HG02798 (cell line): ENCODE measurements at regions not wholly inside any gene's neighbourhood (a gene's known extent, or its start where the extent isn't known, plus 50 kb on each side); places are given as distances from the start of the nearest gene placed in this dataset.

Source experiments
- ATAC-seq: cut with Tn5 transposase; IDR thresholded peaks from one replicate; pipeline ENCODE4 v1.9.1; 2021; ENCODE audit warnings: mild to moderate bottlenecking; ENCODE audit not compliant: unreplicated experiment, poor library complexity

GRCh38 chr2:220949466-220949865 is 622.6 kb downstream of the EPHA4 start:
- no peak for ATAC-seq

- no peak for ATAC-seq
These were observed 616.3 kb downstream of the EPHA4 start for GRCh38 chr2:220955776-220956175.

- ATAC-seq, result no peak
These were observed 615.7 kb downstream of the EPHA4 start for GRCh38 chr2:220956429-220956828.

GRCh38 chr2:220959391-220959802 is 612.7 kb downstream of the EPHA4 start:
- ATAC-seq, result no peak

- ATAC-seq, result no peak
These were observed 610.8 kb downstream of the EPHA4 start for GRCh38 chr2:220961143-220961860.

GRCh38 chr2:220962556-220962955 is 609.5 kb downstream of the EPHA4 start:
- no peak for ATAC-seq

GRCh38 chr2:220963076-220963475 is 609.0 kb downstream of the EPHA4 start:
- no peak for ATAC-seq

- no peak for ATAC-seq
These were observed 608.2 kb downstream of the EPHA4 start for GRCh38 chr2:220963930-220964329.

GRCh38 chr2:220966636-220967035 is 605.5 kb downstream of the EPHA4 start:
- no peak for ATAC-seq

GRCh38 chr2:220969348-220969747 is 602.8 kb downstream of the EPHA4 start:
- no peak for ATAC-seq

GRCh38 chr2:220980966-220981675 is 591.0 kb downstream of the EPHA4 start:
- no peak for ATAC-seq

GRCh38 chr2:220981926-220982325 is 590.2 kb downstream of the EPHA4 start:
- ATAC-seq, result no peak

GRCh38 chr2:220985561-220985960 is 586.5 kb downstream of the EPHA4 start:
- ATAC-seq, result no peak

- ATAC-seq, result no peak
These were observed 584.3 kb downstream of the EPHA4 start for GRCh38 chr2:220987839-220988238.

- ATAC-seq, result no peak
These were observed 580.1 kb downstream of the EPHA4 start for GRCh38 chr2:220991972-220992371.

- ATAC-seq, result no peak
These were observed 577.3 kb downstream of the EPHA4 start for GRCh38 chr2:220994846-220995245.

GRCh38 chr2:220995581-220995980 is 576.5 kb downstream of the EPHA4 start:
- ATAC-seq, result no peak

- no peak for ATAC-seq
These were observed 573.9 kb downstream of the EPHA4 start for GRCh38 chr2:220998156-220998555.

GRCh38 chr2:220999356-220999755 is 572.7 kb downstream of the EPHA4 start:
- ATAC-seq, result no peak

GRCh38 chr2:221001381-221001801 is 570.7 kb downstream of the EPHA4 start:
- no peak for ATAC-seq

GRCh38 chr2:221002101-221002685 is 569.9 kb downstream of the EPHA4 start:
- no peak for ATAC-seq
